CD4-positive, alpha-beta T cell treated with Interleukin-10 for 1 hour (primary cell): ENCODE measurements at regions not wholly inside any gene's neighbourhood (a gene's known extent, or its start where the extent isn't known, plus 50 kb on each side); places are given as distances from the start of the nearest gene placed in this dataset.

ENCODE experiments used
- DNase-seq: peaks from one replicate; pipeline ENCODE4 v3.0.0-alpha.2; 2020

DNA sequence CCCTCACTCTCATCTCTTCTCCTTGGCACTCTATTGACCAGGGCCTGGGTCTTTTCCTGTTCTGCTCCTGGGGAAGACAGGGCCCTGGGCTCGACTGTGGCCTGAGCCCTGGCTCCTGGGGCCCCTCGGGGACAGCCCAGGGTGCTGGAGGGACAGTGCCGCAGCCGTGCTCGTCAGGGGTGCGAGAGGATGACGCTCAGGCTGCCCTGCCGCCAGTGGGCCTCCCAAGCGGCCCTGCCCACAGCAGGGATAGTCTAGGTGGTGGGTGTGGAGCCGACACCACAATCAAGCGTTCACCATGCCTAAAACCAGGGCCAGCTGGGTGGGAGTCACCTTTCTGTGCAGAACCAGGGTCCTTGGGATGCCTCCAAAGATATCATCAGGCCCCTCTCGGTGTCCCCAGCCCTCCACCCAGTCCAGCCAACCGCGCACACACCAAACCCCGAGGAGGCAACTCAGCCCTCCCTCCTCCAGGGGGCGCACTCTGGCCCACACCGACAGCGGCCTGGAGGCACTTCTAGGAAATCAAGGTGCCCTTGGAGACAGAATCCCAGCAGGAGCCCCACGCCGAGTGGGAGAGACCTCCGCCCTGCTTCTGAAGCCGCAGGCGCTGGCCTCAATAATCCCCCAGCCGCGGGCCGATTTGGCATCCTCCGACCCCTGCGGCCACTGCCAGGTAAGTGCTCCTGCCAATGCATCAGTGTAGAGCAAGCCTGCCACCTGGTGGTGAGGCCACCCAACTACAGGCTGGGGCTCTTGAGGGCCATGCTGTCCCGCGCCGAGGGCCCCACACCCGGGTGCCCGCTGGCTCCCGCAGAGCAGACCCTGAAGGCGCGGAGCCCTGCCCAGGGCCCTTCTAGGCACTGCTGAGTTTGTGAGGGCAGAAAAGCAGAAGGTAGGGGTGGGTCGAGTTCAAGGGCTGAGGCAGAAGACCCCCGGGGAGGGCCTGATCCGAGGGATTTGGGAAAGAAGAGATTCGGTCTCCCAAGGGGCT is 496.4 kb downstream of the BUD13 start:
- peak; percentile 69 for DNase-seq

DNA sequence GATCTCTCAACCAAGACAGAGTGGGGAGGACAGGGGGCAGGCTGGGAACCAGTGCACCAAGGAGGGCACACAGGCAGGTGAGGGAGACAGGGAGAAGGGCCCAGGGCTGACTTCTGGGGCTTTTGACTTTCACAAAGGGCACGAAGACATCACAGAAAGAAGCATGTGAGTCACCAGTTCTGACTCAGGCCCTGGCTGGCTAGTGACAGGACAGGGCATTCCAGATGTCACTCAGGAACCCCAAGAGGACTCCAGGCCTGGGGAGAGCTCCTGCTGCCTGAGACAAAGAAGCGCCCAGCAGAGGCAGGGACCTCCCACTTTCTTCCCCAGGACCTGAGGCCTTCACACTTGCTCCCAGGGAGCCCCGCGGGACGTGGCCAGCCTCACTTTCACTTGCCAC is 497.2 kb downstream of the BUD13 start:
- no peak for DNase-seq

DNA sequence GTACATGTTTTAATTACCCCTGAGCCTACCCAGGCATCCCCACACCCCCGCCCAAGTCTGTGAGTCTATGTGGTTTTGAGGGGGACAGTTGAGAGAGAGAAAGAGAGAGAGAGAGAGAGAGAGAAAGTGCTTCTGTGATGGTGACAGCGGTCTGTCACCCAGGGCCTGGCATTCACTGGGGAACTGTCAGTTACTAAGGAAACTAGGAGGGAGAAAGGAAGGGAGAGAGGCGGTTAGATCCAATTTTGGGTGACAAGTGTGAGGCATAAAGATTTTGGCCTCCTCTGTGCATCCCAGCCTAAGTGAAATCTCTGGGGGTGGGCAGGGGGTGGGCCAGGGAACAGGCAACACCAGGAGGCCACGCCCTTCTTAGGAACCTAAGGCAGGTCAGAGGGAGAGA is 498.3 kb downstream of the BUD13 start:
- no peak for DNase-seq

DNA sequence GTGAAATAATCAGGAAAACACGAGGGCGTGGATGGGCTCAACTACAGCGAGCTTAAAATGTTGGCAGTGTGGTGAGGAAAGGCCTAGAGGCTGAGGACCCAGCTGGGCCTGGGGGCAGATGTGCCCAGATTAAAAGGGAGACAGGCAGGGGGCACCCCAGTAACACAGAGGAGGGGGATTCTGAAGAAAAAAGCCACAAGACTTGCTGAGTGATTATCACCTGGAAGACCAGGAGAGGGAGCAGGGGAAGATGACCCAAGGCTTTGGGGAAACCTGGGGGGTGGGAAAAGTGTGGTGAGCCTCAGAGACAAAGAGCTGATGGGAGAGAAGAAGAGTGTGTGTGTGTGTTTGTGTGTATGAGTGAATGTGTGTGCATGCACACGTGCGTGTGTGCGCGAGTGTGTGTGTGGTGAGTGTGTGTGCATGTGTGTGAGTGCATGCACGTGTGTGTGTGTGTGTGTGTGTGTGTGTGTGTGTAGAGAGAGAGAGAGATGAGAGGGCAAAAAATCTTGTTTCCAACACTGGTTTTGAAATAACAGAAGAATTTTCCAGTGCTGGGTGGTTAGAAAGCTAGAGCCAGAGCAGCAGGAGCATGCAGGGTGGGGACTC is 500.5 kb downstream of the BUD13 start:
- no peak for DNase-seq

DNA sequence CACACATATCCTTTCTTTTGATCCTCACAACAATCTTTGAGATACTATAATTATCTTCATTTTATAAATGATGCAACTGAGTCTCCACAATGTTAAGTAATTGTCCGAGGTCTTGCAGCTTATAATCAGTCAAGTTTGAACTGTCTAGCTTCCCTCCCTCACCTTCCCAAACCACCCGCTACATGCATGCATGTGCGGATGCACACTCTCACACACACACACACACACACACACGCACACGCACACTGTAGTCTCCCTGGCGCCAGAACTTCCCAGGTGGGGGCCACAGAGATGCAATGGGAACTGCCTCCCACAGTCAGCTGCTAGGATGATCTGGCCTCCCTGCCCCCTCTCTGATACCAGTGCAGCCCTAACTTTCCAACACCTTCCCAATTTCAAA is 501.3 kb downstream of the BUD13 start:
- DNase-seq = no peak

DNA sequence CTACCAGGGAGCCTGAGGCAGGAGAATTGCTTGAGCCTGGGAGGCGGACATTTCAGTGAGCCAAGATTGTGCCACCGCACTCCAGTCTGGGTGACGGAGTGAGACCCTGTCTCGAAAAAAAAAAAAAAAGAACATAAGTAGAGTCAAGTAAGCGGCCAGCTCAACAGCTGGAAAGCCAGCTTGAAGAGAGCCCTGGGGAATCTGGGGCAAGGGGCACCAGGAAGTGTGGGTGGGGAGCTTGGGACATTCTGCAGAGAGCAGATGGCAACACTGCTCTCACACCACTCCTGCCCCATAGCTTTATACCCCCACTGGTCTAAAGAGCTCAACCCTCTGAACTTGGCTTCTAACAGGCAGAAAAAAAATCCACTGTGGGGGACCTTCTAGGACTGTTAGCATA is 505.6 kb downstream of the BUD13 start:
- DNase-seq = no peak

DNA sequence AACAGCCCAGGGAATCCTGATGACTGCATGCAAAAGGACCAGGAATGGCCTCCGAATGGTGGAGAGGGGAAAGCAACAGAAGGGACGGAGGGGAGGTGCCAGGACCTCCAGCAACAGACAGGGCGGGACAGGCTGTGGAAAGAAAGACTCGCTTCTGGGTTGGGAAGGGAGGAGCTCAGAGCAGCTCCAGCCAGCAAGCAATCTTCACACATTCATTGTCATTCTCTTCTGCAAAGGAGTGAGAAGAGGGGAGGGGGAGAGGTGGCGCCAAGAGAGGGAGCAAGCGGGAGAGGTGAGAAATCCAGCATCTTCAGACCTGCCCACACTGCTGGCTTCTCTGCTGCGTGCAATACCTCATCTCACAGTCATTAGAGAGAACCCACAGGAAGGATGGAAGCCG is 509.0 kb downstream of the BUD13 start:
- no peak for DNase-seq

DNA sequence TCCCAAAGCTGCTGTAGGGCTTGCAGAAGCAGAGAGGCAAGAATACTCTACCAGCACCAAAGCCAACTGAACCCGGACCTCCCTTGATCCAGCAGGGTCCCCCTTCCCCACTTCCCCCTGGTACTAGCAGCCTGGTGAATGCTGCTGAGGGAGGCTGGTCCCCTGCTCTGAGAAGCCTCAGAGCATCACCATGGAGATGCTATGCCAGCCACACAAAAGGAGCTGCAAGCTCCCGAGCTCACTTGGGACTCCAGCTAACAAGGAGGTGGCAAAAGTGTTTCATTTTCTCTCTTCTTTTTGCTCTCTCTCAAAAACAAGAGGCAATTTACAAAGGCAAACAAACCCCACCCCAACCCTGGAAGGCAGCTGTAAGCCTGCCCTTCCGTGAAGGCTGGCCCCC is 509.8 kb downstream of the BUD13 start:
- DNase-seq = no peak

DNA sequence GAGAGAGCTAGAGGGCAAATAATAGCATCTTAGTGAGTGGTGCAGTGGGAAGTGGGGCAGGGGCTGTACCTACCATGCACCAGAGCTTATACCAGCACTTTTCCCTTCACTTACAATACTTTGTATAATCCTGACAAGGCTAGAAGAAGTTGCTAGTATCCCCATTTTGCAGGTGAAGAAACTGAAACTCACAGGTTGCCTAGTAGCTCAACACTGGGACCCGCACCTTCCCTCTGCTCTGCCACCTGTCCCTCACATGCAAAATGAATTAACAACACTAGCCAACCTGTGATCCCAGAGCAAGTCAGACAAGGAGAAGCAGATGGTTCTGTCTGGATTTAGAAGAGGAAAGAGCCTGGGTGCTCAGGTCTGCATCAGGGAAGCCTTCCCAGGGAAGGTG is 510.4 kb downstream of the BUD13 start:
- DNase-seq = no peak

DNA sequence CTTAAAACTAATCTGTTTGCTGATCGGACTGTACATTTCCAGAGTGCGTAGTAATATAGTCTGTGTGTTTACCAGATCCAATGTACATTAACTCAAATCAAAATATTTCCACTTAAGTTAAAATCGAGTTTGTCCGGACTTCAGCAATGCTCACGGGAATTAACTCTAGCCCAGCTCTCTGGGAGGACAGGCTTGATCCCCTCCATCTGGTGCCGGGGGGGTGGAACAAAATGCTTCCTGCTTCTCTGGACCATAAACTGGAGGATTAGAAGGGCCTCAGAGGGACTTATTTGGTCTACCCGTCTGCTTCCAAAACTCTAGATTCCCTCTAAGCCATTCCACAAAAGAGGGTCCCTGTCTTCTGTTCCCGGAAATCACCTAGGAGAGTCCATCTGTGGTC is 511.2 kb downstream of the BUD13 start:
- DNase-seq = no peak

DNA sequence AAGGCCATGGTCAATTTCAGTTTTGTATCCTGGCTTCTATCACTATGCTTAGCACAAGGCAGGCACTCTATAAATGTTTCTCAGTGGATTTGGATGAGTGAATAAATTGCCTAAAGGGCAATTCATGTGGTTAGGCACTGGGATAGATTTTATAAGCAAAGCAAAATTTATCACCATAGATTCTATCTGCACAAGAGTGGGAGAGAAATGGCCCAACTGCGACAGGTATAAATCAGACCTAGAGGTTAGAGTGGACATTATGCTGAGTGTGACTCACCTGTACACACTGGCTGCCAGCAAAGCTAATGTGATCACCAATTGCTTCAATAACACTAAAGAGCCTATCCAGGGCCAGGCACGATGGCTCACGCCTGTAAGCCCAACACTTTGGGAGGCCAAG is 514.0 kb downstream of the BUD13 start:
- DNase-seq = no peak

DNA sequence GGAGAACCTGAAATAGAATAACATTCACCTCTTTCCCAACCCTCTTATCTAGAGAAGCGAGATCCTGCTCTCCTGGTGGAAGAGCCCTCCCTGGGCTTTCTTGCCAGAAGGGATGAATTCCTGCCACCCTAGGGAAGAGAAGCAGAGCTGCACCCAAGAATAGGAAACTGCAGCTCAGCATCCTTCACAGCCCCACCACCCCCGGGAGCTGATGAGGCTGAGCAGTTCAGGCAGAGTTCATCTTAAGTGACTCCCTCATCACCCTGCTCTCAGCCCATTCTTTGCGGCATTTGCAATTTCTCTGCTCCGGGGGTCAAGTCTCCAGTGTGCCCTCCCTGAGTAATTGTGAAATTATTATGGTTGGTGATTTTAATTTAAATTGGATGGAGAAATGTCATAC is 514.9 kb downstream of the BUD13 start:
- no peak for DNase-seq

DNA sequence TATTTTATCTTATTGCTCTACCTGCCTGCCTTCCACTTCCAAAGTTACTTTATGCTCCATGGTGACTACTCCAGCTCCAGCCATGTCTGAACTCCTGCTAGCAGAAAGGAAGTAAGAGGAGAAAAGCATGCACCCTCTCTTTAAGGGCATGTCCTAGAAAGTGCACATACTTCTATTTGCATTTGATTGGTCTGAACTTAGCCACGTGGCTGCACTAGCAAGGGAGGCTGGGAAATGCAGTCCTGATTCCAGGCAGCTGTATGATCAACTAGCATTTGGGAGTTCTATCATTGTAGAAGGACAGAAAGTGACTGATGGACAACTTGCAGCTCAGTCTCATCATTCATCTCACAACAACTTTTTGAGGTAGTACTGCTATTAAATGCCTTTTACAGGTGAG is 515.7 kb downstream of the BUD13 start:
- no peak for DNase-seq

DNA sequence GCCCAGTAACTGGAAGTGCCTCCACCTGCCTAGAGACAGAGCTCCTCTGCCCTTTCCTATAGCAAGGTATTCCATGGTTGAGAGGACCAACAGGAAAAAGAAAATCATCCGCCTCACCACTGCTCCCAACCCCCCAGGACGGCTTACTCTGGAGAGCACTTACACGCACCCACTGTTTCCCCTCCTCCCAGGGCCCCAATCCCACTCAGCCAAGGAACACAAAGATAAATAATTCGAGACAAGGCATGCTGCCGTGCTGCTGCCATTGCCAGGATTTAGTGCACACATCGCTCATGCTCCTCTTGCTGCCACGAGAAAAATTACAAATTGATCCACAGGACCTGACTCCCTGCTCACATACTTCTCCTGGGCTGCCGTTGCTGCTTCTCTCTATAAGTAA is 516.6 kb downstream of the BUD13 start:
- DNase-seq = no peak

DNA sequence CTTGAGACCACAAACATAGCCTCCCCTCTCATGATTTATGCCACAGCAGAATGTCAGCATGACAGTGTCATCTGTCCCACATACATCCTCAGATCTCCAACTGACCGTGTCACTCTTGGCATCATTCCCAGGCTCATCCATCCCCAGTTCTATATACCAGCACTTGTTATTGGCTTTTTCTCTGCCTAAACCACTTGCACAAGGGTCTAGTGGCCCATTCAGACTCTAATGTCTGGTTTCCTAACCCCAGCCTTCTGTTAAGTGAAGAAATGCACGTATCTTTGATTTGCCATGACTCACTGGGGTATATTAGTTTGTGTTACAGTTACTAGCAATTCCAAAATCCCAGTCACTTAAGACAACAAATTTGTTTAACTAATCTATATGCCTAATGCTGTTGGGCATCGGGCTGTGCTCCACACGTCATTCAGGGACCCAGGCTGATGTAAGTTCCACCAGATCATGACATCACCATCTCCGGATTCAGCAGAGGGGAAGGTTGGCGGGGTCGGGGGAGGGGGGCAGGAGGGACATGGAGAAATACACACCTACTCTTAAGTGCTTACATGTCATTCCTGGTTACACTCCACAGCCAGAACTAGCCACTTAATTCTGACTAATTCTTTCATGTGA is 517.4 kb downstream of the BUD13 start:
- DNase-seq = no peak

DNA sequence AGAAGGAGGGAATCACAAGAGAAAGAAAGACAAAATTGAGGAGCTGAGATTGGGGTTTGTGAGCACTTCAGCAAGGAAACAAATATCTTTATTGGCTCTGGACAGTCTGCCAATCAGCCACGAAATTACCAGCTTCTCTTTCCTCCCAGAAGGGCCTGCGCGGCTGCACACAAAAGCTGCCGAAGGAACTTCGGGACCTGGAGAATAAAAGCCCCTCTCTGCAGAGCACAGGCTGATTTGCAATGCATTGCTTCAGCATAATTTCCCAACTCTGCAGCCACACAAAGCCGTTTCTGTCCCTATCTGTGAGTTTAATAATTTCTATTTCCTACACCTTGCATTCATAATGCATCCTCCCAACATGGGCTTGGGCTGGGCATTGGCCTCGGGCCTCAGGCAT is 522.6 kb downstream of the BUD13 start:
- no peak for DNase-seq

DNA sequence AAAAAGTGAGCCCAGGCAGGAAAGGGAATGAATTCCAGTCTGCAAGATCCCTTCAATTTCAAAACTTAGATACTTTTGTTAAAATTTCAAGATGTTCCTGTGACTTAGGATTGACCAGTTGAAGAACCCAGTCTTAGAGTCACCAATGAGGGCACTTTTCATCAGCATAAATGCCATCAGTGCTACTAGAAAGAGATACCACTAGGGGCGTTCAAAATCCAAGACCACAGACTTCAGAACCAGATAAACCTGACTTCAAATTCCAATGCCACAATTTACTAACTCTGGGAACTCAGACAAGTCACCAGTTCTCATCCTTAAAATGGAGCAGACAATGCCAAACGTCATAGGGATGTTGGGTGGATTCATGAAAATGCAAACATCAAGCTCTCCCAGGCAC is 523.2 kb downstream of the BUD13 start:
- DNase-seq = no peak

DNA sequence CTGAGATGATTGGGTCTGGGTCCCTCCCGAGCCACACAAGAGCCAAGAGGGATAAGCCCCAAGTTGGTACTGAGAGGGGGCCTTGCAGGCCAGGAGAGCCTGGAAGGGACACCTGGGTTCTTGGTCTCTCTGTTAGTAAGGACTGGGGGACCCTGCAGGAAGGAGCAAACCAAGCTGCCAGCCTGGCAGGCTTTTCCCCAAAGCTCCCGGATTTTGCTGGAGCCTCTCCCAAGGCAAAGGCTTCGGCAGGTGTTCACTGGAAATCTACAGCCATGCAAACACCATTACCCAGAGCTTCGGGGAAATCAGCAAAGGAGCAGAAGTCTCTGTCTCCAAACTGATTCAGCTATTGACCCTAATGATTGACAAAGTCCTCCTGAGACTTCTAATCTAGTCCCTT is 527.9 kb downstream of the BUD13 start:
- DNase-seq = no peak

DNA sequence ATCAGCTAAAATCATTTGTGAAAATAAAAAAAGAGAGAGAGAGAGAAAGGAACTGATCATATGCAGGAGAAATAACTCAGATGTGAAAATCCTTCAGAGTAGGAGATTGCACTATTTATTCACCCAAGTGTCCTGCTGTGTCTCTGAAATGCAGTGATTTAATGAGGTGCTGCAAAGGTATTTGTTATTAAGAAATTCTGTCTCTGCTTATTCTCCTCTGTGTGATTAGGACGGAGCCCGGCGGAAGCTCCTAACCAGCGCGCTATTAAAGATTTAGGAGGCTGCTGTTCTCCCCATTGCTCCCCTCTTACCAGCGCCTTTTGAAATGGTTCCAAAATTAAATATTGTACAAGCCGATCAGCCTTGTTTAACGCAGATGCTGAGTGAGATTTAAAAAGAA is 528.3 kb downstream of the BUD13 start:
- DNase-seq = no peak

DNA sequence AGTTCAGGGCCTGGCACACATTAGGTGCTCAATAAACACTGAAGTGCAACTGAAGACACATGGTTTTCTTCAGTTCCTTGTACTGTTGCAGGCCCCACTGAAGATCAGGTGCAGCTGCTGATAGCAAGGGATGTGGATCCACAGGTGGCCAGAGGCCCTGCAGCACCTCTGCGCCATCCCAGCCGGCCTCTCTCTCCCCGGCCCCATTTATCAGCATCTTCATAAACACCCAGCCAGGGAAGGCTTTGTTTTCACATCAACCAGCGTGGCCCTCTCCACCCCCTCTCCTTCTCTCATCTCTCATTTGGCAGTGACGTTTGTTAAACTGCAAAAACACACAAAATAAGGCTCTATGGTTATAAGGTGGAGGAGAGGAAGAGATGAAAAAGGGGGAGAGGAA is 528.8 kb downstream of the BUD13 start:
- DNase-seq = no peak

DNA sequence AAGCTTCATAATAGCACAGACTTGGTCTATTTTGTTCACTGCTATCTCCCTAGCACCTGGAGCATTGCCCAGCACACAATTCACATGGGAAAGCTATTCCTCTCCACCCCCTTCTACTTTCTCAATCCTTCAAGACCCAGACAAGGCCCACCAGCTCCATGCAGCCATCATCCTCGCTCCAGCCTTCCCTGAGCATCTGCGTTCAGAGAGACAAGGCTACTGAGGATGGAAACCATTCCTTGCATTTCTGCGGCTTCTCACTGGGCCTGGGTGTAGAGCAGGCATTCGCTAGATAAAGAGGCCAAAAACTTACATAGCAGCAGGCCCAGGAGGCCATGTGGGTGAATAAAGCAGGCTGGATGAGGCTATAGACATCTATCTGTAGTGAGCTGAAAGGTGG is 530.8 kb downstream of the BUD13 start:
- no peak for DNase-seq

DNA sequence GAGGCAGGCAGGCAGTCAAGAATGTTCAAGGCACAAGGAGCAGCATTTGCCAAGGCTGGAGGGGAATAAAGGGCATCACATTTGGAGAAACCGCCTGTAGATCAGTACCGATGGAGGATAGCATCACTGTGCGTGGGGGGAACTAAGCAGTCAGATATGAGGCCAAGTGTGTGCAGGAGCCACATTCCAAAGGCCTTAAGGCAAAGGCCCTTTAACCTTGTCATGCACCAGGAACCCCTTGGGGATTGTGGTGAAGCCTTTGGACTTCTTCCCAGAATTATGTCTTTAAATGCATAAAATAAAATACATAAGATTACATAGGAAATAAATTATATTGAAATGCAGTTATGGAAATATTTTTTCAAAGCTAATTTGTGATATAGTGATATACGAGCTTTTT is 532.1 kb downstream of the BUD13 start:
- DNase-seq = no peak

DNA sequence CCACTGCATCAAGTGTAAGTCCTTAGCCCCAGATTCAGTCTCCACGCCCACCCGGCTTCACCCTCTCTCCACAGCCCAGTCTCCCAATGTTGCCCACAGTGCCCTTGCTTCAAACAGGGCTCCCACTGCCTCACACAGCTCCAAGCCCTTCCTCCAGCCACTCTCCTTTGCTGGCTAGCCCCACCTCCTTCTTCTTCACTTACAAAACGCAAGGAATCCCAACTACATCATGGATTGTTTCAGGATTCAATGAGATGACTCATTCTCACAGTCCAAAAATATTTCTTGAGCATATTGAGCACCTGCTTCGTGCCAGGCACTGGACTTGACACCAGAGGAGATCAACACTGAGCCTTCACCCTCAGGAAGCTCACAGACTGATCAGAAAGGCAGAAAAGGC is 533.5 kb downstream of the BUD13 start:
- DNase-seq = no peak

DNA sequence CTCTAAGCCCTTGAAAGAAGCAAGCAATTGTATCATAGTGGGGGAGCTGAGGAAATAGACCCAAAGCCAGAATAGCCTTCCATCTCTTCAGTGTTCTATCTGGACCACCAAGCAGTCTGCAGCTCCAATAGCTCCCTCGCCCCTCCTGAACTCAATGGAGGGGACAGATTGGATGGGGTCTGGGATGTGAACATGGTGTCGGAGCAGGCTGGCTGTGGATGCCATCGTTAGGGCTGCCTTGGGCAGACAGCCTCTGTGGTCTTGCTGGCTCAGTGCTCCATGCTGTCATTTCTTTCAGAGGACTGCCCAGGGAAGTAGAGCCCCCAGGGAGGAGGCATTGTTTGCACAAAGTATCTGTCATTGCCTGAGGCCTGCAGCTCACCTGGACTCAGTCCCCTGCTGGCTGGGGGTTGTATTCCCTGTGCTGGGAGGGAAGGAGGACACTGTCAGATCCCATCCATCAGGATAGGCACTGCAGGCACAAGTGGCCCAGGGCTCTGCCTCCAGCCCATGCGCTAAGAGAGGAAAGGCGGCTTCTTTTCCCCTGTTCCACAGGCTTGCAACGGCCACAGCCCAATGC is 537.7 kb downstream of the BUD13 start:
- DNase-seq = no peak
